ENCODE measurements at regions not wholly inside any gene's neighbourhood (a gene's known extent, or its start where the extent isn't known, plus 50 kb on each side); places are given as distances from the start of the nearest gene placed in this dataset.

GRCh38 chr1:185495007-185495406, 178.0 kb upstream of the IVNS1ABP start:
- DNase-seq (ENCODE audit: low read depth in 1 of 2, low spot score in 1 of 2) = no peak
- Histone ChIP-seq H3K27ac (replicated peaks) (no peak overlapping the region), H3K4me3 (replicated peaks; ENCODE audit: insufficient read depth, low read length) (no peak overlapping the region), H3K27me3 (ENCODE audit: insufficient read depth, poor library complexity, severe bottlenecking) (no peaks in the 10 kb centered on the region)
- TF ChIP-seq, protein P1, sequence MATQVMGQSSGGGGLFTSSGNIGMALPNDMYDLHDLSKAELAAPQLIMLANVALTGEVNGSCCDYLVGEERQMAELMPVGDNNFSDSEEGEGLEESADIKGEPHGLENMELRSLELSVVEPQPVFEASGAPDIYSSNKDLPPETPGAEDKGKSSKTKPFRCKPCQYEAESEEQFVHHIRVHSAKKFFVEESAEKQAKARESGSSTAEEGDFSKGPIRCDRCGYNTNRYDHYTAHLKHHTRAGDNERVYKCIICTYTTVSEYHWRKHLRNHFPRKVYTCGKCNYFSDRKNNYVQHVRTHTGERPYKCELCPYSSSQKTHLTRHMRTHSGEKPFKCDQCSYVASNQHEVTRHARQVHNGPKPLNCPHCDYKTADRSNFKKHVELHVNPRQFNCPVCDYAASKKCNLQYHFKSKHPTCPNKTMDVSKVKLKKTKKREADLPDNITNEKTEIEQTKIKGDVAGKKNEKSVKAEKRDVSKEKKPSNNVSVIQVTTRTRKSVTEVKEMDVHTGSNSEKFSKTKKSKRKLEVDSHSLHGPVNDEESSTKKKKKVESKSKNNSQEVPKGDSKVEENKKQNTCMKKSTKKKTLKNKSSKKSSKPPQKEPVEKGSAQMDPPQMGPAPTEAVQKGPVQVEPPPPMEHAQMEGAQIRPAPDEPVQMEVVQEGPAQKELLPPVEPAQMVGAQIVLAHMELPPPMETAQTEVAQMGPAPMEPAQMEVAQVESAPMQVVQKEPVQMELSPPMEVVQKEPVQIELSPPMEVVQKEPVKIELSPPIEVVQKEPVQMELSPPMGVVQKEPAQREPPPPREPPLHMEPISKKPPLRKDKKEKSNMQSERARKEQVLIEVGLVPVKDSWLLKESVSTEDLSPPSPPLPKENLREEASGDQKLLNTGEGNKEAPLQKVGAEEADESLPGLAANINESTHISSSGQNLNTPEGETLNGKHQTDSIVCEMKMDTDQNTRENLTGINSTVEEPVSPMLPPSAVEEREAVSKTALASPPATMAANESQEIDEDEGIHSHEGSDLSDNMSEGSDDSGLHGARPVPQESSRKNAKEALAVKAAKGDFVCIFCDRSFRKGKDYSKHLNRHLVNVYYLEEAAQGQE (IDR thresholded peaks at IDR 0.05; ENCODE audit: insufficient replicate concordance, low read depth) = no peak
- peak; percentile 69; the same call in 1 of the 2 replicates for TF ChIP-seq SPI1 (IDR thresholded peaks at IDR 0.05; ENCODE audit: borderline replicate concordance, low read depth)

GRCh38 chr1:185492089-185492825, 175.2 kb upstream of the IVNS1ABP start:
- H3K27me3 ChIP-seq (ENCODE audit: insufficient read depth, poor library complexity, severe bottlenecking) = no peaks in the 10 kb centered on the region
- no peak overlapping the region for H3K27ac ChIP-seq (replicated peaks)
- TF ChIP-seq POLR2AphosphoS5 (IDR thresholded peaks at IDR 0.05; ENCODE audit: low read depth) = no peak
- no peak for TF ChIP-seq GABPA (IDR thresholded peaks at IDR 0.05; ENCODE audit: low read depth)
- TF ChIP-seq CTCF (IDR thresholded peaks at IDR 0.05; ENCODE audit: insufficient read depth, low read length) = no peak
- TF ChIP-seq, protein P1 (IDR thresholded peaks at IDR 0.05; ENCODE audit: insufficient replicate concordance, low read depth) = no peak
- TF ChIP-seq SPI1 (IDR thresholded peaks at IDR 0.05; ENCODE audit: borderline replicate concordance, low read depth) = no peak
- DNase-seq (ENCODE audit: low read depth in 1 of 2, low spot score in 1 of 2) = no peak
- no peak overlapping the region for H3K4me3 ChIP-seq (replicated peaks; ENCODE audit: insufficient read depth, low read length)

- H3K4me3 ChIP-seq (replicated peaks; ENCODE audit: insufficient read depth, low read length) = no peak overlapping the region
- TF ChIP-seq CTCF (IDR thresholded peaks at IDR 0.05; ENCODE audit: insufficient read depth, low read length) (no peak), SPI1 (IDR thresholded peaks at IDR 0.05; ENCODE audit: borderline replicate concordance, low read depth) (no peak), GABPA (IDR thresholded peaks at IDR 0.05; ENCODE audit: low read depth) (no peak), POLR2AphosphoS5 (IDR thresholded peaks at IDR 0.05; ENCODE audit: low read depth) (no peak)
- TF ChIP-seq, protein P1 (IDR thresholded peaks at IDR 0.05; ENCODE audit: insufficient replicate concordance, low read depth) = no peak
- no peak for DNase-seq (ENCODE audit: low read depth in 1 of 2, low spot score in 1 of 2)
- no peaks in the 10 kb centered on the region for H3K27me3 ChIP-seq (ENCODE audit: insufficient read depth, poor library complexity, severe bottlenecking)
- H3K27ac ChIP-seq (replicated peaks) = no peak overlapping the region
These were observed 174.6 kb upstream of the IVNS1ABP start for GRCh38 chr1:185491604-185492003.

Data from HL-60 (cell line).